ENCODE measurements at regions not wholly inside any gene's neighbourhood (a gene's known extent, or its start where the extent isn't known, plus 50 kb on each side); places are given as distances from the start of the nearest gene placed in this dataset.

- no peak for DNase-seq
These were observed 505.3 kb upstream of the NR2F2 start for GRCh38 chr15:95825208-95825607.

- no peak for DNase-seq
These were observed 504.7 kb upstream of the NR2F2 start for GRCh38 chr15:95825671-95826411.

GRCh38 chr15:95826412-95827195 is 503.9 kb upstream of the NR2F2 start:
- DNase-seq: no peak

GRCh38 chr15:95829062-95829461 is 501.4 kb upstream of the NR2F2 start:
- DNase-seq: no peak

- no peak for DNase-seq
These were observed 500.2 kb upstream of the NR2F2 start for GRCh38 chr15:95830281-95830680.

DNA sequence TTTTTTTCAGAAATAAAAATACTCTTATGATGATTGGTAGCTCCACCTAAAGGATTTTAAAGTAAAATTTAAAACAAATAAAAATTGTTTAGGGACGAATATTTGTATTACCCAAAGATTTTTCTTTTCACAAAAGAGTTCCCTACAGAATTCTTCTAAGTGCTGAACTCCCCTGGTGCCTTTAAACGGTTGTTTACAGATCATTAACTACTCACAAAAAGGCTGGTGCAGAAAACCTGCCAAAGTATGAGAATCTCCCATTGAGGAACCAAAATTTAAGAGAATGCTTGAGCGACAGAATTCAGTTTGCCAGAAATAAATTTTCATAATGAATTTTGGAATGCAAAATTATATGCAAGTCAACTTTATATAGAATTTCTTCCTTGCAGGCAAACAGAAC is 497.8 kb upstream of the NR2F2 start:
- no peak for DNase-seq

GRCh38 chr15:95834028-95834804 is 496.3 kb upstream of the NR2F2 start:
- DNase-seq: no peak

GRCh38 chr15:95836536-95836935 is 494.0 kb upstream of the NR2F2 start:
- DNase-seq: no peak

- DNase-seq: no peak
These were observed 493.0 kb upstream of the NR2F2 start for GRCh38 chr15:95837341-95838004.

GRCh38 chr15:95839367-95839782 is 491.1 kb upstream of the NR2F2 start:
- no peak for DNase-seq

- no peak for DNase-seq
These were observed 490.5 kb upstream of the NR2F2 start for GRCh38 chr15:95840004-95840403.

- no peak for DNase-seq
These were observed 489.6 kb upstream of the NR2F2 start for GRCh38 chr15:95840855-95841254.

- DNase-seq: no peak
These were observed 487.9 kb upstream of the NR2F2 start for GRCh38 chr15:95842576-95842975.

DNA sequence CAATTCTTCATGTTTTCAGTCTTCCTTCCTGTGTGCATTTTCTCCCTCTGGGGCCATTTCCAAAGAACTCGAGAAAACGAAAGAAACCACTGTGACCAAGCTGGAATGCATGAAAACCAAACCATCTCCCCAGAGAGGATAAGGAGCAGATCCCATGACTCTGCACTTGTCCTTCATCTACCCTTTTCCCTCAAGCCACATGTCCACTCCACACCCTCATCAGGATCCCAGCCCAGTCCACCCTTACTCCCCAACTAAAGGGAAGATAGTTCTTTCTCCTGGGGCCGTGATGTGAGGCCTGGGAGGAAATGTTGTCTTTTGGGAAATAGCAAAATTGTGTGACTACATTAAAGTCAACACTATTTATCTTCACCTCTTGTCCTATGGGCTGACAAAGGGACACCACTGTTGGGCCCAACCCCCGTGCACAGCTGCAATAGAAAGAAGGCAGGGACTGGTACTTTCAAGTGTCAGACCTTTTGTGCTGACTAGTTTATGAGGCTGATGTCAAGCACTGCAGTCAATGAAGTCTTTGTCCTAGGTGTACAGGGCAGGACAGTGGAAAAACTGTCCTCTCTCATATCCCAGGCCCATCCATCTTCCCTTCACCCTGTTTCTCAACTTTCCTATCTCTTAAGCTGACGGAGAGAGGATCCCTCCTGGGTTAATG is 487.1 kb upstream of the NR2F2 start:
- DNase-seq: no peak

DNA sequence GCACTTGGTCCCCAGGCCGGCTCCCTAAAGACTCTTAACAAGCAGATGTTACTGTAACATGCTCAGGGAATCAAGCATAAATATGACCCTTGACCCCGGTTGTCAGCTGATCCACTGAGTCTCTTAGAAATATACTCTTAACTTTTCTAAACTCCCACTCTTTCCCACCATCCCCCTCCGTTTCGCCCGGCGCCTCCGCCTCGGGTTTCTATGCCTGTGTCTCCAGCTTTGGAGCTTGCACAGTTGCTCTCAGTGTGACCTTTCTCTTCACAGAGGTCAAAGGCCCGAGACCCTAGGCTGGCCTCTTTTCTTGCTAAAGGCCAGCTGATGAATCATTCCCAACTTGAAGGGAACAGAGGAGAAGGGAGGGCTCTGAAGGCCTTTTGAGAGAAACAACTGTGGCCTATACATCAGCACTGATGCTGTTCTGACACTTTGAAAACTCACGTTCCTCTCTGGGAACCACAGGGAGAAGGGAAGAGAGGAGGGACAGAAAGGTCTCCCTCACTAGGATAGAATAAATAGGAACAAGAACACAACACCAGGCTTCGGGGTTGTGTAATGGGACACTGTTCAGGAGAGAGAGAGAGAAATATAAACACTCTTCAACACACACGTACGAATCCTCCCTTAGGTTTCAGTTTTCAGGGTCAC is 484.5 kb upstream of the NR2F2 start:
- no peak for DNase-seq

DNA sequence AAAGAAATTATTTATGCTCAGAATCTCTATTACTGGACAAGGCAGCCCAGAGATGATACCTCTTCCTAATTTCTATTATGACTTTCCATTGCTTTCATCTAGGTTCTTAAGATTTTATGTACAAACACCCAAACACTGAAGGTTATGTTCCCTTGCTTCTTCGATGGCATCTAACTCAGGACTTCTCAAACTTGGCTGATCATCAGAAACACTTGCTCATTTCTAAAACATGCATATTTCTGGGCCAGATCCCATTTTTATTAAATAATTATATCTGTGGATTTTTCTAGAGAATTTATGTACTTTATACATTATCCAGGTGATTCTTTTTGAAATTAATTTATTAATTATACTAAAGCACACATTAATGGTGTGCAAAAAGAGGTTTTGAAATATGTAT is 482.4 kb upstream of the NR2F2 start:
- no peak for DNase-seq

- DNase-seq: no peak
These were observed 479.7 kb upstream of the NR2F2 start for GRCh38 chr15:95850837-95851236.

DNA sequence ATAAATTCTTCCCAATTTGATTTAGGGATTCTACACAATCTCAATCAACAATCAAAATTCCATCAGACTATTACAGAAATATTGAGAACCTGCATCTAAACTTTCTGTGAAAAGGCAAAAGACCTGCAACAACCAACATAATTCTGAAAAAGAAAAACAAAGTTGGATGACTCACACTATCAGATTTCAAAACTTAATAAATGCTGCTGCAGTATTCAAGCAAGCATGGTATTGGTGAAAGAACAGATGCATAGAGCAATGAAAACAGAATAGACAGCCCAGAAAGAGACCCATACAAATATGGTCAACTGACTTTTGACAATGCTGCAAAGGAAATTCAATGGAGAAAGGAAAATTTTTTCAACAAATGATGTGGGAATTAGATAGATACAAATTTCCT is 477.1 kb upstream of the NR2F2 start:
- no peak for DNase-seq

DNA sequence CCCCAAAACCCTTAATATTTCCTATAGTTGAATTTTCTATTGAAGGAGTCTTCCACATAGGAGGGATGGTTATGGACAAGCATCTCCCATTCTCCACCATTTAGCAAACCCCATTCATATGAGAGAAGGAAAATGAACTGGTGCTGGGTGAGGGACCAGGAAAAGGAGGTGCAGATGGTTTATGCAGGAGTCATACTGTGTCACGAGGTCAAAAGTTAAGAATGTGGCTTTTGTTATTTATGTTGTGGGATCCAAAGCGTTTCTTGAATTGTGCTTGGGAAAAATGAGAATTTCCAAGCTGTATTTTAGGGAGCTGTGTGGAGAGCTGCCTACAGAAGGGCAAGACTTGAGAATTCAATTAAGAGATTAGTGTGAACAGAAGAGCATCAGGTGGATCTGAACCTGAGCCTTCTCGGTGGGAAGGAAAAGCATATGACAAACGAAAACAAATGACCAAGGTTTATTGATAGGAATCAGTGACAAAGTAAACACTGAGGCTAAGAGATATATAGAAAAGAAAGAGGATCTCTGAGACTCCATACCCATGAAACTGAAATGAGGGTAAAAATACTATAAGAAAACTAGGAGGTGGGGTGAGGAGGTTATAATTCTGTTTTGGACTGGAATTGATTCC is 473.3 kb upstream of the NR2F2 start:
- DNase-seq: no peak

DNA sequence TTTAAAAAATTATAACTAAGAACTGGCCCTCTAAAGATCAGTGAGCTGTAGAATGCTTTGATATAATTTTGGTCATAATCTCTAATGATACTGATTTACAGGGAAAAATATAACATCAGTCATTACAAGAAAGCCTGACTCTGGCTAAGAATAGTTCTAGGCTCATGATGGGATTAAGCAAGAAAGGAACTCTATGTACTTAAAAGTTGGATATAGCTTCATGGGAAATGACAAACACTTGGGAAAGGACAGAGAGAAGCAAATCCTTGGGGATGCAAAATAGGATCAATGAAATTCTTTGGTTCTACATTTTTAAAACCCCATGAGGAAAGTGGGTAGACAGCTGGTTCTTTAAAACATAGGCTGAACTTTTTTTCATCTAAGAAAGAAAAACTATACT is 472.7 kb upstream of the NR2F2 start:
- no peak for DNase-seq

DNA sequence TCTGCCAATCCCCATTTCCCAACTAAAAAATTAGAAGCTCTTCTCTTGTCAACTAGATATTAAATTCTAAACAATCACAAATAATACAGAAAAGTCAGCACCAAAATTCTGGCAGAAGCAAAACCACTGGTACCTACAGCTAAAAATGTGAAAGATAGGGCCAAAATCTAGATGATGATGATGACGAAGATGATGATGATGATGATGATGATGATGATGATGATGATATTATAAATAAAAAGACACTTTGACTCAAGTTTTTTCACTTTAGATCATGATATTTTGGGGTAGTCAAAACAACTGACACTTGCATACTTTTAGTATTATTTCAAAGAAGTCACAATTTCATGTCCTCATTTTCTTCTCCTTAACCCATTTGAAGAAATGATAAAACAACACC is 470.1 kb upstream of the NR2F2 start:
- no peak for DNase-seq

Measured in SHP77 (cell line).